Pancreas (tissue), 10 donors: ENCODE measurements at regions not wholly inside any gene's neighbourhood (a gene's known extent, or its start where the extent isn't known, plus 50 kb on each side); places are given as distances from the start of the nearest gene placed in this dataset.
"Not testable (repeated sequence)": the region's sequence is repeated elsewhere in the genome, so short reads cannot be mapped to it uniquely, and the experiment has no call there.

Source experiments
- ATAC-seq, 4 donors: fragments of 200-7000 bp; cut with Tn5 transposase; one replicate each; pipeline versions ENCODE4 v1.8.0 to v1.9.1; 2020; ENCODE audit warnings: mild to moderate bottlenecking in 4 of 4, moderate library complexity in 4 of 4
- DNase-seq, 6 donors: peaks; one replicate each; pipeline ENCODE4 v3.0.0-alpha.2; 2020
- FAIRE-seq: peaks from 2 replicates; lab custom pipeline; 2012; peaks lifted over from hg19 to GRCh38; lab: Jason Lieb, UNC
- H3K27ac ChIP-seq, 4 donors: fragments of 200-600 bp; sonication (generic); 1 replicate in 3 of 4; 2 replicates in 1 of 4; pipeline versions ENCODE4 v1.5.0 to v1.8.0; 2020
- H3K27me3 ChIP-seq, 4 donors: fragments of 200-600 bp; one replicate each; pipeline ENCODE4 v1.8.0; 2021
- H3K36me3 ChIP-seq, 3 donors: fragments of 200-600 bp; sonication (generic) in 1 of 3; one replicate each; pipeline versions ENCODE4 v1.5.0 to v1.8.0; 2020 to 2021
- H3K4me1 ChIP-seq, 3 donors: fragments of 200-600 bp; one replicate each; pipeline ENCODE4 v1.8.0; 2021
- H3K4me3 ChIP-seq, 4 donors: fragments of 200-600 bp; sonication (generic) in 2 of 4; one replicate each; pipeline versions ENCODE4 v1.5.0 to v1.8.0; 2020 to 2021
- H3K9me3 ChIP-seq, 4 donors: fragments of 200-600 bp; one replicate each; pipeline ENCODE4 v1.8.0; 2021
- WGBS, 2 donors: extraction: QIAGEN DNeasy Blood & Tissue Kit; methylation state at CpG; one replicate each; pipeline ENCODE4 v1.1.7; 2013; 5-methylcytosine and 5-hydroxymethylcytosine counted together
- intact Hi-C, 3 donors: fragments of 100-400 bp; cut with DNase I; formaldehyde crosslinking; loops; one replicate each; pipeline versions ENCODE4 v1.11.1 to v1.14.2; 2022
- TF ChIP-seq, protein P1 (sequence below), 4 donors: fragments of 200-600 bp; sonication (generic) in 3 of 4; IDR thresholded peaks; one replicate each; pipeline versions ENCODE4 v1.5.0 to v1.8.0; 2021; ENCODE audit warnings: antibody characterized with exemption in 4 of 4
- donor health status: healthy with polysubstance abuse.
- donor health status: DM: no; HTN: no; CAD: no; lungs with moderate emphysema.
- donor health status: DM: no; HTN: no; CAD: no.
- donor health status: control.
- donor health status: control.
- donor health status: Bipolar disorder and iron deficiency.
- donor health status: DM: yes; HTN: yes; CAD: no.
- donor health status: DM: no; HTN: no; CAD: no.
- donor health status: DM: no; HTN: no; CAD: no.
- donor health status: DM: yes; HTN: yes; CAD: no.

DNA sequence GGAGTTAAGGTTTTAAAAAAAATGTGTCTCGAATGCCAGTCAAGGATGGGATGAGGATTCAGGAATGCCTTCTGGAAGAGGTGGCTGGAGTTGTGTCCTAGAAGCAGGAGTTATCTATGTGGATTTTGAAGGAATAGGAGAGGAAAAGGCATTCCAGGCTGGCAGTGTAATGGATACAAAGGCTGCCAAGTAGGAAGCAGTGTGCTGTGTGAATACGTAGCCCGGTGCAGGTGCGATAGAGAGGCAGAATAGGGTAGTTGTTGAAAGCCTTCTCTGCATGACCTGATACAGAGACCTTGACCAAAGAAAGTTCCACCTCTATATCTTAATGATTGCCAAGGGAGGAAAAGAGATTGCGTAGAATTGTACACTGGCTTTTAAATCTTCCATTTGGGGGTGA, 128.1 kb upstream of the ITGB1 start:
- no peak for DNase-seq
- no peaks in the 10 kb centered on the region for H3K36me3 ChIP-seq
- no peak overlapping the region for H3K27ac ChIP-seq
- intact Hi-C loops: no loop called here
- no peak overlapping the region for H3K4me3 ChIP-seq
- TF ChIP-seq, protein P1, sequence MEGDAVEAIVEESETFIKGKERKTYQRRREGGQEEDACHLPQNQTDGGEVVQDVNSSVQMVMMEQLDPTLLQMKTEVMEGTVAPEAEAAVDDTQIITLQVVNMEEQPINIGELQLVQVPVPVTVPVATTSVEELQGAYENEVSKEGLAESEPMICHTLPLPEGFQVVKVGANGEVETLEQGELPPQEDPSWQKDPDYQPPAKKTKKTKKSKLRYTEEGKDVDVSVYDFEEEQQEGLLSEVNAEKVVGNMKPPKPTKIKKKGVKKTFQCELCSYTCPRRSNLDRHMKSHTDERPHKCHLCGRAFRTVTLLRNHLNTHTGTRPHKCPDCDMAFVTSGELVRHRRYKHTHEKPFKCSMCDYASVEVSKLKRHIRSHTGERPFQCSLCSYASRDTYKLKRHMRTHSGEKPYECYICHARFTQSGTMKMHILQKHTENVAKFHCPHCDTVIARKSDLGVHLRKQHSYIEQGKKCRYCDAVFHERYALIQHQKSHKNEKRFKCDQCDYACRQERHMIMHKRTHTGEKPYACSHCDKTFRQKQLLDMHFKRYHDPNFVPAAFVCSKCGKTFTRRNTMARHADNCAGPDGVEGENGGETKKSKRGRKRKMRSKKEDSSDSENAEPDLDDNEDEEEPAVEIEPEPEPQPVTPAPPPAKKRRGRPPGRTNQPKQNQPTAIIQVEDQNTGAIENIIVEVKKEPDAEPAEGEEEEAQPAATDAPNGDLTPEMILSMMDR (IDR thresholded peaks at IDR 0.05): no peak
- peak in 3 of 4 donors; percentile 66 to 79 (median 79) for ATAC-seq
- 47 to 49% methylated on average over 5 of the region's 5 CpGs for WGBS, 2 donors
- H3K4me1 ChIP-seq: no peaks in the 10 kb centered on the region
- no peaks in the 10 kb centered on the region for H3K9me3 ChIP-seq
- no peak for FAIRE-seq
- H3K27me3 ChIP-seq: no peaks in the 10 kb centered on the region

DNA sequence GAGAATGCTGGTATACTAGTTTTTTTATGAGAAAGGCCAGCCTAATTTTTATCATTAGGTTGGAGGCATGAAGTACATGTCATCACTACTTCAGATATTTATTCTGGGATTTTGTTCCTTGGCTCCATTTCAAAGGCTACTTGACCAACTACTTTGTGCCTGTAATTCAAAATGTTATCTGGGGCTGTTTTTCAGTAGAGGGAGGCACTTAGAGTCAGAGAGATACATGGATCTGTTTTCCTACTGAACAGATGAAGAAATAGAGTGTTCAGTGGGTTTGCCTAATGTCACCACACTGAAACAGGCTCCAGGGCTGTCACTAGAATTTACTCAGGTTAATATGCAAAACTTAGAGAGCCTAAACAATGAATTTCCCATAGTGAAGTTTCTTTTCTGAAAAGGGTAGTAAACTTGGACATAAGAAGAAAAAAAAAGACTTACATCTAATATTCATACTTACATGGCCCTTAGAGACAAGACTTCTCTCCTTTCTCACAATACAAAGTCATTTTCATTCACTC, 127.3 kb upstream of the ITGB1 start:
- ATAC-seq: no peak
- intact Hi-C loops: no loop called here
- DNase-seq: no peak
- Histone ChIP-seq H3K27ac (no peak overlapping the region), H3K27me3 (no peaks in the 10 kb centered on the region), H3K36me3 (no peaks in the 10 kb centered on the region), H3K9me3 (no peaks in the 10 kb centered on the region), H3K4me1 (no peaks in the 10 kb centered on the region), H3K4me3 (no peak overlapping the region)
- no peak for FAIRE-seq
- TF ChIP-seq, protein P1 (IDR thresholded peaks at IDR 0.05): no peak

DNA sequence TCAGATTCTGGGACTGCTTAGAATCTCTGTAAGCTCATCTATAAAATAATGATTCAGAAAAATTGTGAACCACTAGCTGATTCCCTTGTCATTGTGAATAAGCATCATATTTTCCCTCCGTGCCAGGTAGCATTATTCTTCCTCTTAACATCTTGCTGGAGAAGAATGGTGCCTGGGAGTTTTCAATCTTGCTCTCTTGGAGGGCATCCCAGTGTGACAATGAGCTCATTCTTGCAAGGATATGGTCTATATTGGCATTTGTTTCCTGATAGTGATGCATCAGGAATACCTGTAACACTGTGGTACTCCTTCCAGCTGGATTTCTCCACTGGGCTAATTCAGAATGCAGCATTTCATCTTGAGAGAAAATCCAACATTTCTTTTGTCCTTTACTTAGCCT, 126.4 kb upstream of the ITGB1 start:
- no peak for FAIRE-seq
- no peaks in the 10 kb centered on the region for H3K36me3 ChIP-seq
- no peak overlapping the region for H3K27ac ChIP-seq
- no peak for ATAC-seq
- no peaks in the 10 kb centered on the region for H3K4me1 ChIP-seq
- WGBS, 2 donors: 83 to 93% methylated on average over 1 of the region's 1 CpG
- intact Hi-C loops: no loop called here
- no peaks in the 10 kb centered on the region for H3K27me3 ChIP-seq
- no peak overlapping the region for H3K4me3 ChIP-seq
- TF ChIP-seq, protein P1 (IDR thresholded peaks at IDR 0.05): no peak
- DNase-seq: no peak
- H3K9me3 ChIP-seq: no peaks in the 10 kb centered on the region

DNA sequence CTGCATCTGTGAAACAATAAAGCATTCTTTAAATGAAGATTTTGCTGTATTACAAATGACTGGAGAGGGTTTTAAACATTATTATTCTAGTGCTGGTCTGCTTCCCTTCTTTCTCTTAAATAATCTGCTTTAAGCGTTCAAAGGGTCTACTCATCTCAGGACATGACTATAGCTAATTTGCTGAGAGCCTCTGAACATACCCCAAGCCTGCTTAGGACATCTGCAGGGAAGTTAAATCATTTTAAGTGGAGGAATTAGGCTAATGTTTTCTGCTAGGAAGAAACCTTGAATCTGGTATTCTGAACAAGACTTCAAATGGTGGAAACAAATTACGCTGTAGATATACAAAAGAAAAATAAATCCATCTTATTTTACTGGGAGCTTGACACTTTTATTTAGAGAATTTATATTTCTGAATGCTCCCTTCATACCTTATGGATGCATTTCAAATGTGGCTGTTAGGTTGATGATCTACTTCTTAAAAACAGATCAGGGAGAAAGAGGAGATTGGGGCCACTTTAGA, 124.4 kb upstream of the ITGB1 start:
- 87 to 93% methylated on average over 2 of the region's 2 CpGs for WGBS, 2 donors
- intact Hi-C loops: no loop called here

DNA sequence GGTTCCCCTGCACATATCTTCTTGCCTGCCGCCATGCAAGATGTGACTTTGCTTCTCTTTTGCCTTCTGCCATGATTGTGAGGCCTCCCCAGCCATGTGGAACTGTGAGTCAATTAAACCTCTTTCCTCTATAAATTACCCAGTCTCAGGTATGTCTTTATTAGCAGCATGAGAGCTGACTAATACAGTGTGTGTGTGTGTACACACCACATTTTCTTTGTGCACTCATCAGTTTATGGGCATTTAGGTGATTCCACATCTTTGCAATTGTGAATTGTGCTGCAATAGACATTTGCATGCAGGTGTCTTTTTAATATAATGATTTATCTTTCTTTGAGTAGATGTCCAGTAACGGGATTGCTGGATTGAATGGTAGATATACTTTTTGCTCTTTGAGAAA, 122.4 kb upstream of the ITGB1 start:
- H3K36me3 ChIP-seq, H3K4me1 ChIP-seq, H3K27me3 ChIP-seq, intact Hi-C loops, H3K27ac ChIP-seq, DNase-seq, H3K9me3 ChIP-seq, H3K4me3 ChIP-seq, ATAC-seq, FAIRE-seq: not testable (repeated sequence)
- WGBS, 2 donors: 72 to 91% methylated on average over 2 of the region's 2 CpGs

More for the DNA sequence above, 124.4 kb upstream of the ITGB1 start:
- Histone ChIP-seq H3K36me3 (no peaks in the 10 kb centered on the region), H3K4me3 (no peak overlapping the region), H3K9me3 (no peaks in the 10 kb centered on the region), H3K4me1 (no peaks in the 10 kb centered on the region), H3K27ac (no peak overlapping the region), H3K27me3 (no peaks in the 10 kb centered on the region)
- ATAC-seq: no peak
- TF ChIP-seq, protein P1 (IDR thresholded peaks at IDR 0.05): no peak
- no peak for DNase-seq
- FAIRE-seq: no peak
